Lower lobe of right lung (tissue), 2 donors: ENCODE measurements at regions not wholly inside any gene's neighbourhood (a gene's known extent, or its start where the extent isn't known, plus 50 kb on each side); places are given as distances from the start of the nearest gene placed in this dataset.
A peak's percentile ranks its signal among the peaks of the same experiment; 100 is the strongest.

Experiments
- ATAC-seq, 2 donors: fragments of 200-7000 bp; cut with Tn5 transposase; one replicate each; pipeline ENCODE4 v1.9.1; 2020 to 2022; ENCODE audit warnings: mild to moderate bottlenecking in 2 of 2, moderate library complexity in 2 of 2
- DNase-seq: peaks from one replicate; pipeline ENCODE4 v3.0.0-alpha.2; 2020
- H3K27ac ChIP-seq: fragments of 200-600 bp; one replicate; pipeline ENCODE4 v1.8.0; 2022
- H3K27me3 ChIP-seq: fragments of 200-600 bp; one replicate; pipeline ENCODE4 v1.8.0; 2022; ENCODE audit warnings: low read depth
- H3K36me3 ChIP-seq: fragments of 200-600 bp; one replicate; pipeline ENCODE4 v1.8.0; 2022; ENCODE audit warnings: mild to moderate bottlenecking
- H3K4me1 ChIP-seq: fragments of 200-600 bp; one replicate; pipeline ENCODE4 v1.8.0; 2022
- H3K4me3 ChIP-seq: fragments of 200-600 bp; one replicate; pipeline ENCODE4 v1.8.0; 2022; ENCODE audit warnings: mild to moderate bottlenecking
- H3K9me3 ChIP-seq: fragments of 200-600 bp; one replicate; pipeline ENCODE4 v1.8.0; 2022
- CTCF ChIP-seq: fragments of 200-600 bp; IDR thresholded peaks from one replicate; pipeline ENCODE4 v1.8.0; 2022; ENCODE audit warnings: antibody characterized with exemption, mild to moderate bottlenecking
- intact Hi-C: fragments of 100-400 bp; cut with DNase I; formaldehyde crosslinking; loops from one replicate; pipeline ENCODE4 v1.11.0; 2022
- donor health status: DM: no; HTN: yes; CAD: no; lungs with severe emphysema.

- no peaks in the 10 kb centered on the region for H3K9me3 ChIP-seq
- no peak for TF ChIP-seq CTCF
- intact Hi-C loops: no loop called here
- H3K36me3 ChIP-seq: no peaks in the 10 kb centered on the region
- no peaks in the 10 kb centered on the region for H3K27me3 ChIP-seq
- H3K4me1 ChIP-seq: no peaks in the 10 kb centered on the region
- ATAC-seq (no peak), DNase-seq (no peak)
- H3K4me3 ChIP-seq: no peak overlapping the region
- H3K27ac ChIP-seq: no peak overlapping the region
Observed at GRCh38 chr3:98644168-98644567, 50.8 kb upstream of the CPOX start.

GRCh38 chr3:98645039-98645438, 51.6 kb upstream of the CPOX start:
- Histone ChIP-seq H3K9me3 (no peaks in the 10 kb centered on the region), H3K4me3 (no peak overlapping the region), H3K27me3 (no peaks in the 10 kb centered on the region), H3K4me1 (no peaks in the 10 kb centered on the region), H3K27ac (no peak overlapping the region), H3K36me3 (no peaks in the 10 kb centered on the region)
- no peak for TF ChIP-seq CTCF
- ATAC-seq (peak; percentile 70 to 86), DNase-seq (peak; percentile 75)
- intact Hi-C loops: no loop called here

GRCh38 chr3:98646680-98647079, 53.3 kb upstream of the CPOX start:
- no peak overlapping the region for H3K27ac ChIP-seq
- no peaks in the 10 kb centered on the region for H3K9me3 ChIP-seq
- TF ChIP-seq CTCF: no peak
- DNase-seq (no peak), ATAC-seq (no peak)
- intact Hi-C loops: no loop called here
- no peaks in the 10 kb centered on the region for H3K27me3 ChIP-seq
- no peak overlapping the region for H3K4me3 ChIP-seq
- no peaks in the 10 kb centered on the region for H3K36me3 ChIP-seq
- peaks cover 10% of the 10 kb centered on the region for H3K4me1 ChIP-seq

- DNase-seq (no peak), ATAC-seq (no peak)
- Histone ChIP-seq H3K27ac (no peak overlapping the region), H3K27me3 (no peaks in the 10 kb centered on the region), H3K4me1 (peaks cover 11% of the 10 kb centered on the region), H3K4me3 (no peak overlapping the region), H3K36me3 (no peaks in the 10 kb centered on the region), H3K9me3 (no peaks in the 10 kb centered on the region)
- no peak for TF ChIP-seq CTCF
- intact Hi-C loops: no loop called here
Observed at GRCh38 chr3:98647197-98647596, 53.8 kb upstream of the CPOX start.

GRCh38 chr3:98650971-98651779, 57.8 kb upstream of the CPOX start:
- H3K27ac ChIP-seq: peak overlapping the region; percentile 46
- H3K4me3 ChIP-seq: no peak overlapping the region
- DNase-seq (no peak), ATAC-seq (peak; percentile 80 to 89)
- H3K27me3 ChIP-seq: no peaks in the 10 kb centered on the region
- no peaks in the 10 kb centered on the region for H3K9me3 ChIP-seq
- peaks cover 11% of the 10 kb centered on the region for H3K4me1 ChIP-seq
- H3K36me3 ChIP-seq: no peaks in the 10 kb centered on the region
- intact Hi-C loops: no loop called here
- TF ChIP-seq CTCF: no peak
